ENCODE measurements at regions not wholly inside any gene's neighbourhood (a gene's known extent, or its start where the extent isn't known, plus 50 kb on each side); places are given as distances from the start of the nearest gene placed in this dataset.
"Not testable (repeated sequence)": the region's sequence is repeated elsewhere in the genome, so short reads cannot be mapped to it uniquely, and the experiment has no call there.

GRCh38 chr11:16528639-16529038, 172.3 kb upstream of the SOX6 start:
- no peak for DNase-seq

GRCh38 chr11:16527525-16528246, 171.3 kb upstream of the SOX6 start:
- no peak for DNase-seq

GRCh38 chr11:16526947-16527346, 170.6 kb upstream of the SOX6 start:
- DNase-seq = no peak

GRCh38 chr11:16520713-16521112, 164.4 kb upstream of the SOX6 start:
- not testable (repeated sequence) for DNase-seq

GRCh38 chr11:16512899-16513241, 156.5 kb upstream of the SOX6 start:
- DNase-seq = no peak

GRCh38 chr11:16512198-16512898, 156.0 kb upstream of the SOX6 start:
- no peak for DNase-seq

- DNase-seq = no peak
These were observed 155.1 kb upstream of the SOX6 start for GRCh38 chr11:16511116-16512114.

GRCh38 chr11:16505481-16505880, 149.1 kb upstream of the SOX6 start:
- DNase-seq = no peak

GRCh38 chr11:16503891-16504290, 147.5 kb upstream of the SOX6 start:
- not testable (repeated sequence) for DNase-seq

- no peak for DNase-seq
These were observed 138.8 kb upstream of the SOX6 start for GRCh38 chr11:16494918-16495691.

GRCh38 chr11:16484434-16484833, 128.1 kb upstream of the SOX6 start:
- DNase-seq = no peak

GRCh38 chr11:16474659-16475058, 118.3 kb upstream of the SOX6 start:
- DNase-seq = no peak

GRCh38 chr11:16469968-16470367, 113.6 kb upstream of the SOX6 start:
- DNase-seq = no peak

- DNase-seq = no peak
These were observed 112.5 kb upstream of the SOX6 start for GRCh38 chr11:16468735-16469453.

GRCh38 chr11:16460508-16460907, 104.2 kb upstream of the SOX6 start:
- DNase-seq = no peak

- DNase-seq = no peak
These were observed 100.0 kb upstream of the SOX6 start for GRCh38 chr11:16456366-16456765.

GRCh38 chr11:16454289-16454863, 98.0 kb upstream of the SOX6 start:
- DNase-seq = no peak

GRCh38 chr11:16448123-16448717, 91.9 kb upstream of the SOX6 start:
- DNase-seq = no peak

GRCh38 chr11:16441461-16441860, 85.1 kb upstream of the SOX6 start:
- DNase-seq = no peak

- no peak for DNase-seq
These were observed 83.8 kb upstream of the SOX6 start for GRCh38 chr11:16440136-16440535.

GRCh38 chr11:16434036-16434435, 77.7 kb upstream of the SOX6 start:
- no peak for DNase-seq
